ENCODE measurements at regions not wholly inside any gene's neighbourhood (a gene's known extent, or its start where the extent isn't known, plus 50 kb on each side); places are given as distances from the start of the nearest gene placed in this dataset.

DNA sequence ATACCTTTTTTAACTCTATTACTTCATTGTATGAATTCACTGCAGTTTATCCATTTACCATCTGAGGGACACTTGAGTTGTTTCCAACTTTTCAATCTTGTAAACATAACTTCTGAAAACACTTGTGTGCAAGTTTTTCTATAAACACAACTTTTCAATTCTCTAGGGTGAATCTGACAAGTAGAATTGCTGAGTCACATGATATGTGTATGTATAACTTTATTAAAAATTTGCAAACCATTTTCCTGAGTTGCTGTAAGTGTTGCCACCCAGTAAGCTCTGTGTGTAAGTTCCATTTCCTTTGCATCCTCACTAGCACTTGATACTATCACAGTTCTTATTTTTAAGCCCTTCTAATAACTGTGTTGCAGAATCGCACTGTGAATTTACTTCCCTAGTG lies 1415.6 kb upstream of the ATXN8OS start:
- no peaks in the 10 kb centered on the region for H3K9me3 ChIP-seq (ENCODE audit: control insufficient read depth, insufficient read depth, low read depth, low read length)
- TF ChIP-seq, protein P1, sequence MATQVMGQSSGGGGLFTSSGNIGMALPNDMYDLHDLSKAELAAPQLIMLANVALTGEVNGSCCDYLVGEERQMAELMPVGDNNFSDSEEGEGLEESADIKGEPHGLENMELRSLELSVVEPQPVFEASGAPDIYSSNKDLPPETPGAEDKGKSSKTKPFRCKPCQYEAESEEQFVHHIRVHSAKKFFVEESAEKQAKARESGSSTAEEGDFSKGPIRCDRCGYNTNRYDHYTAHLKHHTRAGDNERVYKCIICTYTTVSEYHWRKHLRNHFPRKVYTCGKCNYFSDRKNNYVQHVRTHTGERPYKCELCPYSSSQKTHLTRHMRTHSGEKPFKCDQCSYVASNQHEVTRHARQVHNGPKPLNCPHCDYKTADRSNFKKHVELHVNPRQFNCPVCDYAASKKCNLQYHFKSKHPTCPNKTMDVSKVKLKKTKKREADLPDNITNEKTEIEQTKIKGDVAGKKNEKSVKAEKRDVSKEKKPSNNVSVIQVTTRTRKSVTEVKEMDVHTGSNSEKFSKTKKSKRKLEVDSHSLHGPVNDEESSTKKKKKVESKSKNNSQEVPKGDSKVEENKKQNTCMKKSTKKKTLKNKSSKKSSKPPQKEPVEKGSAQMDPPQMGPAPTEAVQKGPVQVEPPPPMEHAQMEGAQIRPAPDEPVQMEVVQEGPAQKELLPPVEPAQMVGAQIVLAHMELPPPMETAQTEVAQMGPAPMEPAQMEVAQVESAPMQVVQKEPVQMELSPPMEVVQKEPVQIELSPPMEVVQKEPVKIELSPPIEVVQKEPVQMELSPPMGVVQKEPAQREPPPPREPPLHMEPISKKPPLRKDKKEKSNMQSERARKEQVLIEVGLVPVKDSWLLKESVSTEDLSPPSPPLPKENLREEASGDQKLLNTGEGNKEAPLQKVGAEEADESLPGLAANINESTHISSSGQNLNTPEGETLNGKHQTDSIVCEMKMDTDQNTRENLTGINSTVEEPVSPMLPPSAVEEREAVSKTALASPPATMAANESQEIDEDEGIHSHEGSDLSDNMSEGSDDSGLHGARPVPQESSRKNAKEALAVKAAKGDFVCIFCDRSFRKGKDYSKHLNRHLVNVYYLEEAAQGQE (IDR thresholded peaks at IDR 0.05; ENCODE audit: insufficient read depth in 1 of 2, low read depth in 2 of 2, low read length in 1 of 2): no peak
- TF ChIP-seq SIN3A (IDR thresholded peaks at IDR 0.05; ENCODE audit: borderline replicate concordance, insufficient read depth, low read depth, low read length) (no peak), POLR2AphosphoS5 (IDR thresholded peaks at IDR 0.05; ENCODE audit: low read depth, low read length) (no peak), TCF7L2 (IDR thresholded peaks at IDR 0.05; ENCODE audit: low read depth, low read length) (no peak)
- TF ChIP-seq, protein P2, sequence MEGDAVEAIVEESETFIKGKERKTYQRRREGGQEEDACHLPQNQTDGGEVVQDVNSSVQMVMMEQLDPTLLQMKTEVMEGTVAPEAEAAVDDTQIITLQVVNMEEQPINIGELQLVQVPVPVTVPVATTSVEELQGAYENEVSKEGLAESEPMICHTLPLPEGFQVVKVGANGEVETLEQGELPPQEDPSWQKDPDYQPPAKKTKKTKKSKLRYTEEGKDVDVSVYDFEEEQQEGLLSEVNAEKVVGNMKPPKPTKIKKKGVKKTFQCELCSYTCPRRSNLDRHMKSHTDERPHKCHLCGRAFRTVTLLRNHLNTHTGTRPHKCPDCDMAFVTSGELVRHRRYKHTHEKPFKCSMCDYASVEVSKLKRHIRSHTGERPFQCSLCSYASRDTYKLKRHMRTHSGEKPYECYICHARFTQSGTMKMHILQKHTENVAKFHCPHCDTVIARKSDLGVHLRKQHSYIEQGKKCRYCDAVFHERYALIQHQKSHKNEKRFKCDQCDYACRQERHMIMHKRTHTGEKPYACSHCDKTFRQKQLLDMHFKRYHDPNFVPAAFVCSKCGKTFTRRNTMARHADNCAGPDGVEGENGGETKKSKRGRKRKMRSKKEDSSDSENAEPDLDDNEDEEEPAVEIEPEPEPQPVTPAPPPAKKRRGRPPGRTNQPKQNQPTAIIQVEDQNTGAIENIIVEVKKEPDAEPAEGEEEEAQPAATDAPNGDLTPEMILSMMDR (IDR thresholded peaks at IDR 0.05): no peak
- CTCF ChIA-PET: no interaction called here
- no TSS peak for BruUV-seq (replicated peaks)
- intact Hi-C loops (cut with micrococcal nuclease; ENCODE audit: unreplicated experiment): no loop called here
- H3K4me3 ChIP-seq (ENCODE audit: low read depth in 2 of 2, low read length in 2 of 2): no peak overlapping the region
- DNase-seq (ENCODE audit: low read depth, low spot score): no peak
- H3K4me1 ChIP-seq (ENCODE audit: control insufficient read depth, insufficient read depth, low read length): no peaks in the 10 kb centered on the region
- no peak for ATAC-seq
- H3K27ac ChIP-seq (ENCODE audit: low read length): no peak overlapping the region
- POLR2A ChIA-PET: no interaction called here
- no peaks in the 10 kb centered on the region for H3K36me3 ChIP-seq (ENCODE audit: control insufficient read depth, insufficient read depth, low read length)
- in situ Hi-C loops (cut with HindIII; ENCODE audit: low pct_unique_long_range_greater_than_20kb, low sequenced_read_pairs): no loop called here
- no peaks in the 10 kb centered on the region for H3K27me3 ChIP-seq (ENCODE audit: control insufficient read depth, insufficient read depth, low read length)

DNA sequence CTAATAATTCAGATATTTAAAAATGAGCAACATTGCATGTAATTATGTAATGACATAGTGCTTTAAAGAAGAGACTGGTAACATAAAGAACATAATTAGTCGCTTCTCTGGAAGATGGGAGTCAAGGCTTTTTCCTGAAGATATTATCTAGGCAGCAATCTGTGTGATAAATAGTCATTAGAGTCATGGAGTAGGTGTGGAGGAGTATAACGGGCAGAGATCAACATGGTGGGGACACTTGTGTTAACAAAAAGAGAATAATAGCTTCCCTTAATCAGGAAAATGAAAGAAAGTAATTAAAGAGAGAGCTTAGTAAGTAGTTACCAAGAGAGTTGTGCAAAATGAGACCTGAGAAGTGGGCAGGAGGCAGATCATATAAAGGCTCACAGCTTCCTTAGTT lies 1417.1 kb upstream of the ATXN8OS start:
- H3K36me3 ChIP-seq (ENCODE audit: control insufficient read depth, insufficient read depth, low read length): no peaks in the 10 kb centered on the region
- no peak overlapping the region for H3K27ac ChIP-seq (ENCODE audit: low read length)
- in situ Hi-C loops (cut with HindIII; ENCODE audit: low pct_unique_long_range_greater_than_20kb, low sequenced_read_pairs) (no loop called here), intact Hi-C loops (cut with micrococcal nuclease; ENCODE audit: unreplicated experiment) (no loop called here)
- DNase-seq (ENCODE audit: low read depth, low spot score) (no peak), ATAC-seq (no peak)
- ChIA-PET POLR2A (no interaction called here), CTCF (no interaction called here)
- H3K4me3 ChIP-seq (ENCODE audit: low read depth in 2 of 2, low read length in 2 of 2): no peak overlapping the region
- no peaks in the 10 kb centered on the region for H3K9me3 ChIP-seq (ENCODE audit: control insufficient read depth, insufficient read depth, low read depth, low read length)
- no peaks in the 10 kb centered on the region for H3K27me3 ChIP-seq (ENCODE audit: control insufficient read depth, insufficient read depth, low read length)
- no peak for TF ChIP-seq TCF7L2 (IDR thresholded peaks at IDR 0.05; ENCODE audit: low read depth, low read length)
- TF ChIP-seq SIN3A (IDR thresholded peaks at IDR 0.05; ENCODE audit: borderline replicate concordance, insufficient read depth, low read depth, low read length): no peak
- TF ChIP-seq, protein P2 (IDR thresholded peaks at IDR 0.05): no peak
- TF ChIP-seq POLR2AphosphoS5 (IDR thresholded peaks at IDR 0.05; ENCODE audit: low read depth, low read length): no peak
- TF ChIP-seq, protein P1 (IDR thresholded peaks at IDR 0.05; ENCODE audit: insufficient read depth in 1 of 2, low read depth in 2 of 2, low read length in 1 of 2): no peak
- no TSS peak for BruUV-seq (replicated peaks)
- no peaks in the 10 kb centered on the region for H3K4me1 ChIP-seq (ENCODE audit: control insufficient read depth, insufficient read depth, low read length)
